ENCODE measurements at regions not wholly inside any gene's neighbourhood (a gene's known extent, or its start where the extent isn't known, plus 50 kb on each side); places are given as distances from the start of the nearest gene placed in this dataset.
"Not testable (repeated sequence)": the region's sequence is repeated elsewhere in the genome, so short reads cannot be mapped to it uniquely, and the experiment has no call there.

DNA sequence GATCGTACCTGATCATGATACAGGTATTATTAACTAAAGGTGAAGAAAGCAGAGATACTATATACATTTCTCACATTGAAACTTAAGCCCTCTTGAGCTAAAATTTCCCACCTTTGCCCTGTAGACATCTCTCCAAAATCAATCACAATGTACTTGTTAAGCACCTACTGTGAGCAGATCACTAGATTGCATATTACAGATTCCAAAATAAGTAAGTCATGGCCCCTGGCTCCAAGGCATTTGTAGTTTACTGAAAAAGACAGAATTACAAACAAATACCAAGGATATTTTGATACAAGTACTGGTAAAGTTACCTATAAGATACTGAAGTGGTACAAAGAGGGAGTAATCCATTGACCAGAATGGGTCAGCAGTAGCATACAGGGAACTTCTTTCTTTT lies 455.3 kb downstream of the STK39 start:
- no peak for DNase-seq (ENCODE audit: low spot score)

DNA sequence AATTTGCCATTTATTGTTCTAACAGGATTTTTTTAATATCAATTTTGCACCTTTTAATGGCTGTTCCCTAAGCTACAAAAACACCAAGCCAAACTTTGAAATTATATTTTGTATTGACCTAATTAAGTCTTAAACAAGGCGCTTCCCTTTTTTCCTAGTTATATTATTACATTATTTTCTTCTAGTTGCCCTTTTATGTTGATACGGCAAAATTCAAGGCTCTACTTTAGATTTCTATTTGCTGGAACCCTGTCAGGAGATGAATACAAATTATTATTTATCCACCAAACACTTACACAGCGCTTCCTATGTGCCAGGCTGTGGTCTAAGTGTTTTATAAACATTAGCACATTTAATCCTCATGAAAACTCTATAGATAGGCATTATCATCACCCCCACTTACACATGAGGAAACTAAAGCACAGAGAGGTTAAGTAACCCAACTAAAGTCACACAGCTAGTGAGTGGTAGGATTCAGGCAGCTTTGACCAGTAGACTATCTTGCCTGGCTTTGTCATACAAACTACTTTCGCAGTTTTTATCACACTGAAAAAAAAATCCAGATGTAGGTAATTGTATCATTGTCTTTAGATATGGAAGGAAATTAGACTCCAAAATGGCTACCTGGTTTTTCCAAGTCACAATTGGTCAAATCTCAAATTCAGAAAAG lies 456.5 kb downstream of the STK39 start:
- DNase-seq (ENCODE audit: low spot score), result no peak

DNA sequence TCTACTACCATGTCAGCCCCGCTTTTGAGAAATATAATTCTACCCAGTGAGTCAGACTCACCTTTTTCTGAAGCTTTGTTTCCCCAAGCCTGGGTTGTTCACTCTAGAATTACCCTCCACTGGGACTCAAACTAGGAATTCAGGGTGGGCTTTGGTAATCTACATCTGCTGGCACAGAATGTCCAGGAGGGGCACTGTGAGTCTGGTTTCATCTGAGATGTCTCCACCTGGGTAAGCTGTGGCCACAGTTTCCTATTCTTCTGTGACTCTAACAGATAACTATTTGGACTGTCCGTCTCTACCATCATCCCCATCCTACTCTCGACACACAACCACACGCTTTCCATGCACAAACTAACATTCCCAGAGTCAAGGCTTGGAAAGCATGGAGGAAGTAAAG lies 457.2 kb downstream of the STK39 start:
- no peak for DNase-seq (ENCODE audit: low spot score)

DNA sequence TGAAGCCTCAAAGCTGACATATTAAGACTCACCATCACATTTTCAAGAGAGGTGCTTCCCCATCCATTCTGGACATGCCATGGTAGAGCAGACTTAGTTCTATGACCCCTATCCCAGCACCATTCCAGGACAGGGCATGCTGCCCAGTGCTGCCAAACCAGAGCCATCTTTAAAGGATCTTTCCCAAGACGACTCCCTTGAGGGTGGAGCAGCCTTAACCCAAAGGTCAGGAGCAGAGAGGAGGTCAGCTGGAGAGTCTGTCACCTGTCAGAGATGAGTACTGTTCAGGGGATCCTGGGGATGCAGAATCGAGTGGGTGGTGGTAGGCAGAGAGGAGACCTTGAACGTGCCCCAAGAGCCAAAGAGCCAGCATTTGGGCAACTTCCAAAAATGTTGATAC lies 459.8 kb downstream of the STK39 start:
- DNase-seq (ENCODE audit: low spot score), result no peak

DNA sequence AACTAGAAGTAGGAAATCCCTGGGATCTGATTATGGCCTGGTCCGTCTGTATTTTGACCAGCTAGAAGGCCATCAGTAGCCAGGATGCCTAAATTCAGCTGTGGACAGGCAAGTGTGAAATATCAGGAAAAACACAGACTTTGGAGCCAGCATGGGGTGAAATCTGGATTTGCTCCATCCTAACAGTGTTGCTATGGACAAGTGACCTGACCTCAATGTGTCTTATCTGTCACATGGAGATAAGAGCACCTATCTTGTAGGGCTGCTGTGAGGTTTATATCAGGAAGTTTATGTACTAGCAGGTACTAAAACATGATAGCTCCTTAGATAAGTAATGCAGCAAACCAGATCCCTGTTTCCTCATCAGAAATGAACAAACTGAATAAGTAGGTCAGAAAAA lies 460.4 kb downstream of the STK39 start:
- no peak for DNase-seq (ENCODE audit: low spot score)

DNA sequence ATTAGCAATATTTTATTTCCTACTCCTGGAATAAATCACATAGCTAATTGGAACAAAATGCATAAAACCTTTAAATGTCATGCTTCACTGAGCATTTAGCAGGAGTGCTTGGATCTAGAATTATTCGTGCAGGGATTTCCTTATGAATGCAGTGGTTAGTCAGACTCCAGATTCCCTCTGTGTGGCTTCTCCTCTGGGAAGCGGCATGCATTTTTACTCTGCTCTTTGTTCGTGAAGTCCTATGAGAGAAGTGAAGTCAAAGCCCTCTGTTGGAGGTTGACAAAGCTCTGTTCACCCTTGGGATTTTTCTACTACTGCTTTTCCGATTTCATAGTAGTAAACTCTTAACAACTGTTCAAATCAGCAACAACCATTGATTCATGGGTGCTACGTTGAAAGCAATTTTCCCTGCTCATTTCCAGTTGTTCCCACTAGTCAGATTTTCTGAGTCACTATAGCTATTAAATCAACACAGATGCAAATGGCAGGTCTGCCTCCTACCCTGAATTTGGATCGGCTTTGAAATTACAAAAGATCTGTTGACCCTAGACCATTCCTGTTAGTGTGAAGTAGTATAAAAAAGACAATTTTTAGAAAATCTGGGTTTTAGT lies 461.7 kb downstream of the STK39 start:
- DNase-seq (ENCODE audit: low spot score), result no peak

DNA sequence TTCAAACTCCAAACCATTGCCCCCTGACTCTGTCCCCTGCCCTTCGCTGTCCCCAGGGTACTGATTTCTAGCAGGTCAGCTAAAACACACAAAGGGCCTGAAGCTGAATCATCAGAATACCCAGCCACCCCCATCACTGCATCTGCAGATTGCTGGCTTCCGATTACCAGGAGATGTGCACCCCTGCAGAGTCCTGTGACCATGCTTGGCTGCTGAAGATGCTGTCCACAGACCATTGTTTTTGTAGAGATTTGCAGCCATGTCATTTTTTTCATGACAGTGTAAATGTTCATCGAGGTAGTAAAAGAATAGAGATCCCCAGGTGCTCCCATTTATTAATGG lies 463.3 kb downstream of the STK39 start:
- DNase-seq (ENCODE audit: low spot score), result no peak

DNA sequence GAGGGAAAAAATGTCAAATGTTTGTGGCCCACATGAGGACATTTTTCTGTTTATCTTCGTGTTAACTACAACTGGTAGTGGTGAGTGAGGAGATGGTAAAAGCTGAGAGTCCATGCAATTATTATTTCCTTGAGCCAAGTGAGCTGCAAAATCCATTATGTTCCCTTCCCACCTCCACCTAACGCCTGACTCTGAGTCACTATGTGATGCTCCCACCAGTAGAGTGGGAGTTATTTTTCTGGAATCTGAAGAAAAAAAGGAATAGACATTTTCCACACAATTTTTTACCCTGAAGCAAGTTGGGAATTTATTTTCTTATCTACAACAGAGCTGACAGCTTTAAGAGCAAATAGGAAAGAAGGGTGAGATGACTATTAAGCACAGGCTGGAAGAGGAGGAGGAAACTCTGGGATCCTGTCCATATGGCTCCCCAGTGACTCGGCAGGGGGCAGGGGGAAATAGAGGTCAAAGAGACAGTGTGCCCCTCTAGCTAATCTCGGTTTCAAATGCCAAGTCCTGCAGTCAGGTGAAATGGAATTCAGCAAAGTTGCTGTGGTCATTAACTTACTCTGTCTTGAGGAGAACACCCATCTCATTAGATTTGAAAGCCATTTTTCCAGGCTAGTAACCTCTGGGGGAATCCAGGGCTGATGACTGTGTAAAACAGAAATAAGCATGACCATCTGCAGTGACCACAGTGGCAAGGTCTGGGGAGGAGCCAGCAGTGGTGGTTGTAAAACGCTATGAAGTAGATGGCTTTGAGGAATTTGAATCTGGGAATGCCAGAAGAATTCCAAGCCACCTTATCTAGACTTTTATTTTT lies 463.9 kb downstream of the STK39 start:
- no peak for DNase-seq (ENCODE audit: low spot score)

DNA sequence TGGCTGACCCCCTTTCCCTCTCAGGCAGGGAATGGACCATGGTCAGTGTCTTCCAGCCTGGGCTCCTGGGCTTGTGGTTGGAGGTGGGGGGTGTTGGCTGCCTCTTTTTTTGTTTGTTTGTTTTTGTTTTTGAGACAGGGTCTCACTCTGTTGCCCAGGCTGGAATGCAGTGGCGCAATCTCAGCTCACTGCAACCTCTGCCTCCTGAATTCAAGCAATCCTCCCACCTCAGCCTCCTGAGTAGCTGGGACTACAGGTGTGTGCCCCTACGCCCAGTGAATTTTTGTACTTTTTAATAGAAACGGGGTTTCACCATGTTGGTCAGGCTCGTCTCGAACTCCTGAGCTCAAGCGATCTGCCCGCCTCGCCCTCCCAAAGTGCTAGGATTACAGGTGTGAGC lies 465.8 kb downstream of the STK39 start:
- not testable (repeated sequence) for DNase-seq (ENCODE audit: low spot score)

DNA sequence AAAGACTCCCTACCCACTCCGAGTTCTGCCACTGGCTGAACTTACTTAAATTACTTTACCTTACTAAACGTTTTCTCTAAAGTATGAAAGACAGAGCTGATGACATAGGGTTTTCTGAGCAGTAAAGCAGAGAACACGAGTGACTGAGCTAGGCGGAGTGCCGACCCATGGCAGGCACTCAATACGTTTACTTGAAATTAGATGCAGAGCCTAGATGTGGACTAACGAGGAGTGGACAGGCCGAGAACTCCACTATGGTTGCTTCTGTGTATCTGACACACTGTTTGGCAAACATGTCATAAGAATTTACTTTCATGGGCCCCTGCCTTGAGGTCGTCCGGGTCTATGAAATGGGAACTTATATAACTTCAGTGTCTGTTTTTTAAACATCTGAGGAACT lies 471.0 kb downstream of the STK39 start:
- no peak for DNase-seq (ENCODE audit: low spot score)

DNA sequence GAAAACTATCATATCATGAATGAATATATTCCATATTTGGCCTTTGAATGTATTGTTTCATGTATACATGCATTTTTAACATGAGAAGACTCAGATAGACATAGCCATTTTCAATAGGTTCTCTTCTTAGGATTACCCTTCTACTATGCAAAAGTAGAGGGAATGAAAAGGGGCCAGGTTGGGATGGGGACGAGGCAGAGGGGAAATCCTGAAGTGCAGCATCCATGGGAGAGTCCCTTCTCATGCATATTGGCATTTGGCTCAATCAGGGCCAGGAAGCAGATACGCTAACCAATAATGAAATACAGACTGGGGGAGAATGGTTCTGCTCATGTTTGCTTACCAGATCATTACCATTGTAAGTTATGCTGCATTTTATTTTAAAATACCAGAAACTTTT lies 475.8 kb downstream of the STK39 start:
- DNase-seq (ENCODE audit: low spot score), result no peak

DNA sequence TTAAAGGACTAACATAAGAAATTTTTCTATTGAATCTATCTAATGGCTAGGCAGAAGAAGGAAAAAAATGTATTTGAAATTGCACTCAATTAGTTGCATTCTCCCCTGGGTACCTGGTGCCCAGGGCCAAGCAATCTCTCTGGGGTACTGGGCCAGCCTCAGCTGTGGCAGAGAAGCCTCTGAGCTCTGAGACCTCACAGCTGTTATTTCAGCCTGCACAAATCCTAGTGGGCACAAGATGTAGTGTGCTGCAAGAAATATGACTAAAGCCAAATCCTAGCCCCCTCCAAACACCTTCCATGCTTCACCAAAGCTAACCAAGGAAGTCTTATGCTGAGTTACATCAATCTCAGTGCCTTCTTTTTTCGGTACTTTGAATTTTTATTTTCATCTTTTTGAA lies 478.4 kb downstream of the STK39 start:
- DNase-seq (ENCODE audit: low spot score), result no peak

DNA sequence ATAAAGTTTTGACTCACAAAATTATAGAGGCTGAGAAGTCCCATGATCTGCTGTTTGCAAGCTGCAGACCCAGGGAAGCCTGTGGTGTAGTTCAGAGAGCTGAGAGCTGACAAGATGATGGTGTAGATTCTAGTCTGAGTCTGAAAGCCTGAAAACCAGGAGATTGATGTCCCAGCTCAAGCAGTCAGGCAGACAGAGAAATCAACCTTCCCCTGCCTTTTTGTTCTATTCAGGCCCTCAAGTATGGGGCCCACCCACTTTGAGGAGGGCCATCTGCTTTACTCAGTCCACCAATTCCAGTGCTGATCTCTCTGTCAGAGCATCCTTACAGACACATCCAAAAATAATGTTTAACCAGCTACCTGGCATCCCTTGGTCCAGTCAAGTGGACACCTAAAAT lies 479.6 kb downstream of the STK39 start:
- DNase-seq (ENCODE audit: low spot score), result no peak

DNA sequence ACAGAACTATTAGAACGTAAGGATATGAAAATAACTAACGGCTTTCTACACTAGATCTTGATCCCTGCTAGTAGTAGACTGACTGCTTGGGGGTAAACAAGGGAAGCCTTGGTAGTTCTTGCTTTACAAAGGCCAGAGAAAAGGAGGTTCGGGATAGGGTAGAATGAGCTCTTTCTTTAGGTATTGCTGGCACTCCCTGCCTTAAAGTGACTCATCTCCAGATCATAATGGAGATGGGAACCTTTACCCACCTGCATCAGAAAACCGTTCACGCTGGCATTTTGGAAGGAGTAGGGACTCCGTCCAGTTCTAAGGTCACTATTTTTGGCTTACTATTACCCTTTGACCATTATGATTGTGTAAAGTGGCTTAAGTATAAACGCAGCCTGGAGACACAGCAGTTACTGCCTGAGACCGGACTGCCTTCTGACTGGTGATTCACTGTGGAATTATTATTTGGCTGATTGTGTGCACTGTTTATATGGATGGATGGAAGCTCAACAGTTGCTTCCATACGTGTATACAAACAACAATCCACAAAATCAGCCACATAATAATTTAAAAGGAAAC lies 482.5 kb downstream of the STK39 start:
- no peak for DNase-seq (ENCODE audit: low spot score)

DNA sequence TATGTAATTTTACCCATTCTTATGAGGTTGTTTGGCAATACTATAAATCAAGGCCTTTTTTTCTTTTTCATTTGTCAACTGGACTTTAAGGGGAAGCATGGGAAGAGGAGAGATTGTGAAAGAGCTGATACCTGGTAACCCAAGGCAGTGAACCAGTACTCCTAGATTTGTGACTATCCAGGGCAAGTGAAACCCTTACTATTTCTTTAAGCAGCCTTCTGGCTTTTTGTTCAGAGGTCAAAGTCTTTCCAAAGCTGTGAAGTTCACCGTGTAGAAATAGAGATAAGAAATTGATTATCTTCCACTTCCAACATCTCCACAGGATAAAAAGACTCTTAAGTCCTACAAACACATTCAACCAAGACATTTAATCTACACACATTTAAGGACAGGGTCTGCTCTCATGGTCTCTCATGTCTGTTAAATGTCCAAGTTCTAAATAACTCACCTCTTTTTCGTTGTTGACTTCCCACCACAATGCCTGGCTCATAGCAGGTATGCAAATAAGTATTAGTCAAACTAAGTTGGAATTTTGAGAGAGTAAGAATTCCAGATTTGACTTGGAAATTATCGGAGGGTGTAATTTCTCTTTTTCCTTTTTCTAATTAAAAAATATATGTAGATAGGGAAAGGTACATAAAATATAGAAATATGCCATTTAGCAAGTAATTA lies 485.8 kb downstream of the STK39 start:
- no peak for DNase-seq (ENCODE audit: low spot score)

DNA sequence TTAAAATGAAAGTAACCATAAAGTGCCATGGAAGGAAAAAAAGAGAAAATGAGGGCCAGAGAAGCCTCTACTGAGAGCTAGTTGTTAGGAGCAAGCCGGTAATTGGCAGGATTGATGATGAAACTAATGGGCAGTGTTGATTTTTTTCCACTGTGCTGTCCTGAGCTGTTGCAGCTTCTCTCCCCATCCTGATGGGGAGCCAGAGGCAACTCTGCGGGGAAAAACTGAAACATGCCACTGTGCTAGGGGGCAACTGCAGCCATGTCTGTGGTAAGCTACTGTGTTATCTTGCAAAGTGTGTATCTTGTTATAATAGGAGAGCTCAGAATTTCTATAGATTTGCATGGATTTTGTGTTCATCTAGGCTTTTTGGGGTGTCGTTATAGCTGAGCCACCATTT lies 487.9 kb downstream of the STK39 start:
- no peak for DNase-seq (ENCODE audit: low spot score)

DNA sequence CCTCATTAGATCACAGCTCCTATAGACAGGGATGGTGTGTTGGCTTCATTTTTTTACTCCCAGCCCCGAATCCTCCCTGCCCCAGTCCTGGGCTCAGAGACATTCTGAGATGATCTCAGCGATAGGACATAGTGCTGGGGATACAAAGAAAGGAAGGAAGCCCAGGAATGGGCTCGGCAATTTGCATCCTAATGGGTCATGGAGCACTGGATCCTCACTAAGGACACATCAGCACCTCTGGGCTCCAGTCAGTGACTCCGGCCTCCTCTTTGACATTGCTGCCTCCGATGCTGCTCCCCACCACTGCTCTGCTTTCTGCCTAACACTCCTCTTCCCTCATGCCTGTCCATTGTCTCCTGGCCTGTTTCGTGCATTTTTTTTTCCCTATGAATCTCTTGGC lies 489.1 kb downstream of the STK39 start:
- no peak for DNase-seq (ENCODE audit: low spot score)

DNA sequence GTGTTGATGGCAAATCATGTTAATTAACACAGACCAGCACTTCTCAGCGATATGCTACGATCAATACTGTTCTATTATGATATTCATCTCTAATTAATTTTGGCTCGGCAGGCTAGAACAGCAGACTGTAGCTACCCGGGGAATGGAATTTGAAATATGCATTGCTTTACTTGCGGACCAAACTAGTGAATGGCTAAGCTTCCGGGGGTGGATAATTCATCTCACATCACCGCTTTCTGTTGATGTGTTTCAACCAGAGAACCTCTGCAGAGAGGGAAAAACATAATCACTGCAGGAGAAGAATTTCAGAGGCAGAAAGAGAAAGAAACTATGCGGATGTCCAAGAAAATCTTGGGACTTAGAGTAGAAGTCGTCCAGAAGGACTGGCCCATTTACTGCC lies 490.9 kb downstream of the STK39 start:
- no peak for DNase-seq (ENCODE audit: low spot score)

DNA sequence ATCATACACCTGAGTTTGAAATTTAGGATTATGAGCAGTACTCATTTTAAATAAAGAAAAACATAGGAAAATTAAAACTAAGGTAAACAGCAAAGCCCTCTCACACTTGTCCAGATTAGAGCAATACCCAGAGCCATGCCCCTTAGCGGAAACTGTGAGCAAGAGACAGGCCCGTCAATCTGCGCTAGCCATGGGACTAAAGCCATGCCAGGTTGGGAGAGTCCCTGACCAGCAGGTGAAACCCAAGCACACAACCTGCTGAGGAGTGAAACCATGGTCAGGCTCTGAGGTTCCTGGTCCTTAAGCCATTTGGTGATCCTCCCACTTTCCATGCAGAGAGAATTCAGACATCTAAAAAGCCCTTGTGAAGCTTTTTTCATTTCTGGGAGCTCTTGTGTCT lies 494.3 kb downstream of the STK39 start:
- no peak for DNase-seq (ENCODE audit: low spot score)

DNA sequence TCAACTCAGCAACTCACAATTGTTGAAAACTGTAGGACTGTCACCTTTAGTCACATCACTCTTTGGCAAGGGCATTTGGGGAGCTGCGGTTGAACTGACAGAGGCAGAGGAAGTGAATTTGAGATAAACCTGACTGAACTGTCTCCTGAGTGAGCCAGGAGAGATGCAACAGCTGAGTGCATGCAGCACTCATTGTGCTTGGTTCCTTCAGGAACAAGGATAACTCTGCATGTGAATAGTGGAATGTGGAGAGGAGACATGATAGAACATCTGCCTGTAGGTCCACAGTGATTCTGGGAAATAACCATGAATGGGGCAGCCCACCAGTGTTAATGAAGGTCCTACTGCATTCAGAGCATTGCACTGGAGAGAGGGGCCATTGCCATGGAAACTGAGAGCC lies 494.7 kb downstream of the STK39 start:
- DNase-seq (ENCODE audit: low spot score), result no peak

DNA sequence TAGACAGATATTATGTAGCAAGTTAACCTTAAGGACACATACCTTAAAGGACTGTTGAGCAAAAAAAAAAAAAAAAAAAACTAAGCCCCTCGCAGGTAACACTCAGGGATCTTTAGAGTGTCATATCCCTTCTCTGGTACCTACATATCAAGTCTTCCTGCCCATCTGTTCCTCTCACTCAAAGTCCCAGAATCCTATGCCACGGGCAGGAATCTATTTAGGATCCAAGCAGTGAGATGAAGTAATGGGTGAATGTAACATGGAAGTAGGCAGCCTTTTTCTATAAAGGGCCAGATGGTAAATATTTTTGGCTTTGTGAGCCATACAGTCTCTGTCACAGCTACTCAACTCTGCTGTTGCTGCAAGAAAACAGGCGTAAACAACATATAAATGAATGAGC lies 496.7 kb downstream of the STK39 start:
- no peak for DNase-seq (ENCODE audit: low spot score)

DNA sequence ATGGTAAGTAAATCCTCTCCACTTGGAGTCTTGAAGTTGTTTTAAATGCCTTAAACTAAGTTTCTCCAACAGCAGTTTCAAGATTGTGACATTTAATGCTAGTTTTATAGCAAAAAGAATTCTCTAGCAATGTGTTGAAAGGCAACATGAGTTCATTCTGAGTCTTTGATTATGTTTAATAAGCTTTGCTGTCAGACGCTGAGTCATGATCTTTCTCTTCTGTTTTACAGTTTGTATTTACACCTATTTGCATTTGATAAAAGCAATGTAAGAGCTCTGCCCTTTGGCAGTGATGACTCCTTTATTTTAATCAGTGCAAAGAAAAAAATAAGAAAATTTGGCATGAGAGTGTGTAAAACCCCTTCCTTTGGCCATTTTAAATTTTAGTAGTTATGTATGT lies 497.7 kb downstream of the STK39 start:
- no peak for DNase-seq (ENCODE audit: low spot score)

DNA sequence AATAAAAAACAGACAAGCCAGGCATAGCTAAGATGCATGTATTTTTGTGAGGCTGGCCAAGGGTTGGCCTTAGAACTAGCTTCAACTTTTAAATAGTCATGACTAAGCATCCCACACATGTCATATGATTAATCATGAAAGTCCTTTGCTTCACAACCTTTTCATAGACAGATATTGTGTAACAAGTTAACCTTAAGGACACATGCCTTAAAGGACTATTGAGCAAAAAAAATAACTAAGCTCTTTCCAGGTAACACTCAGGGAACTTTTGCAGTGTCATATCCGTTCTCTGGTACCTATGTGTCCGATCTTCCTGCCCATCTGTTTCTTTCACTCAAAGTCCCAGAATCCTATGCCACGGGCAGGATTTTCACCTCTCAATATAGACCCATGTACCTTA lies 498.4 kb downstream of the STK39 start:
- DNase-seq (ENCODE audit: low spot score), result no peak
